ENCODE measurements at regions not wholly inside any gene's neighbourhood (a gene's known extent, or its start where the extent isn't known, plus 50 kb on each side); places are given as distances from the start of the nearest gene placed in this dataset.
"Not testable (repeated sequence)": the region's sequence is repeated elsewhere in the genome, so short reads cannot be mapped to it uniquely, and the experiment has no call there.

DNA sequence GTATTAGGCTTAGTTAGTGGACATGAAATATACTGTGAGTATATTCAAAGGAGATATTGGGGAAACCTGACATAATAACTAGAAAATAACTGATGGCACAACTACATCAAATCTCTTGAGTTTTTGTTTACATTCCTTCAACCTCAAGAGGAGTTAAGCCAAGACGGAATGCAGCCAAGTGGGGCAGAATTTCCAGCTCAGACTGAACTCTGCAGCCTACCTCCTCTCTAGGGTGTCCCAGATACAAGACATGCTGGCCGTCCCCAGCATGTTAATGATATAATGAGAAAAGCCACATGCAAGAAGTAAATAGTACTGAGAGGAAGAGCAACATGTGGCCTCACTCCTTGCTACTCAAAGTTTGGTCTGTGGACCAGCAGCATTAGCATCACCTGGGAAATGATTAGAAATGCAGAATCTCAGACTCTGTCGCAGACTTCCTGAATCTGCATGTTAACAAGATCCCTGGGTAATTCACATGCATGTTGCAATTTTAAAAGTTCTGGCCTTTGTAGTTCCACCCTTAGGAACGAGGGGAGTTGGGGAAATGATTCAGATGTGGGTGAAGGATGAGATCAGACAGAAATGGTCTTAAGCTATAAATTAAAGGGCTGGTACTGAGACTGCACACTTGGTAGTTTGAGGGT, 118.4 kb upstream of the CACUL1 start:
- no peak for DNase-seq

DNA sequence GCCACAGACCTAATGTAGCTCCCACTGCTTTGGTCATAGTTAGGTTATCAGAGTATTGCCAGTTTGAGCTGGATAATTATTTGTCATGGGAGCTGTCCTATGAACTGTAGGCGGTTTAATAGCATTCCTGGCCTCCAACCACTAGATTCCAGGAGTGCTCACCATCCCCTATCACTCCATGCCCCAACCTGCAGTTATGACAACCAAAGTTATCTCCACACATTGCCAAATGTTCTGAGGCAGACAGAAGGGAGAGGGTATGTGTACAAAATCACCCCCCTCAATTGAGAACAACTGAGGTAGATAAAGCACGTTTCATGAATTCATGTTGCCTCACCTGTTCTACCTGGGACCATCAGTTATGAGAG, 119.0 kb upstream of the CACUL1 start:
- no peak for DNase-seq

DNA sequence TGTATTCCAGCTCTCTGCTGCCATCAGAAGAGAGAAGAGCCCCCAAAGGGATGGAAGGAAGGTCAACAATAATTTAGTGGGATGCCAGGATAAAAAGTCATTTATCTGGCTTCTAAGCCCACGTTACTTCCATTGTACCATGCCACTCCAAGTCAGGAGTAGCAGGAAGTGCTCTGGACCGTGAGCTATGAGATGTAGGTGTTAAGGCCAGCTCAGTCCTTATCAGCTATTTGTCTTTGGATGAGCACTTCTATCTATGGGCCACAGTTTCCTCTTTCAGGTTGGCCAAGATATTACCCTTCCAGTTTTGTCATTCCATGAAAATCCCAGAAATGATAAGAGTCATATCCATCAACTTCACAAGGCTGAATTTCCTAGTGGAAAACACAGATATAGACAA, 119.4 kb upstream of the CACUL1 start:
- no peak for DNase-seq

DNA sequence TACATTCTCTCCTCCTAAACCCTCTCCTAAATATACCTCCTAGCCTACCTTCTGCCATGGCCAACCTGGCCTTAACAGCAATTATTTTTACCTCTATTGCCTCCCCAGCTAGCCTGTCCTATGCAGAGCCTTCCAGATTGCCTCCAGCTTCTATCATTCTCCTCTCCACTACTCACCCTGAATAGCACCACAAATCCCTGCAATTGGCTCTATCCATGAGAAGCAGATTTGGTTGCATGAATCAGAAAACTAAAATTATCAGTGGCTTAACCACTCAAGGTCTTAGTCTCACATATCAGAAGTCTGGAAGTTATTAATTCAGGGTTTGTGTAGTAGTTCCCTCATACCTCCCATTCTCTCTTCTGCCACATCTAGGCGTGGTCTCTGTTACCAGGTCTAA, 120.3 kb upstream of the CACUL1 start:
- no peak for DNase-seq

DNA sequence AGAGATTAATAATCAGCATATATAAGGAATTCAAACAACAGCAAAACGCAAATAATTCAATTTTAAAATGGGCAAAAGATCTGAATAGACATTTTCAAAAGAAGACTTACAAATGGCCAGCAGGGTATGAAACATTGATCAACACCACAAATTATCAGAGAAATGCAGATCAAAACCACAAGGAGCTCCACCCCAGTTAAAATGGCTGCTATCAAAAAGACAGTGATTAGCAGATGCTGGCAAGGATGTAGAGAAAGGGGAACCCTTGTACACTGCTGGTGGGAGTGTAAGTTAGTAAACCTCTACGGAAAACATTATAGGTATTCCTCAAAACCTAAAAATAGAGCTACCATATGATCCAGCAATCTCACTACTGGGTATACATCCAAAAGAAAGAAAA, 128.0 kb upstream of the CACUL1 start:
- DNase-seq, result no peak

DNA sequence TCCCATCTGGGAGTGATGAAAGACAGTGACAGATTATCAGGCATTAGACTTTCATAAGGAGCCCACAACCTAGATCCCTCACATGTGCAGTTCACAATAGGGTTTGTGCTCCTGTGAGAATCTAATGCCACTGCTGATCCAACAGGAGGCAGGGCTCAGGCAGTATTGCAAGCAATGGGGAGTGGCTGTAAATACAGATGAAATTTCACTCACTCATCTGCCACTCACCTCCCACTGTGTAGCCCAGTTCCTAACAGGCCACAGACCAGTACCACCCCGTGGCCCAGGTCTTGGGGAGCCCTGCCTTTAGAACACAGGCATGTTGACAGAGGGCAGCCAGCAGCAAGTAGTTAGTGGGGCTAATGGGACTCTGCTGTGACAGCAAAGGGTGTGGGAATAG, 137.3 kb upstream of the NANOS1 start:
- no peak for DNase-seq

DNA sequence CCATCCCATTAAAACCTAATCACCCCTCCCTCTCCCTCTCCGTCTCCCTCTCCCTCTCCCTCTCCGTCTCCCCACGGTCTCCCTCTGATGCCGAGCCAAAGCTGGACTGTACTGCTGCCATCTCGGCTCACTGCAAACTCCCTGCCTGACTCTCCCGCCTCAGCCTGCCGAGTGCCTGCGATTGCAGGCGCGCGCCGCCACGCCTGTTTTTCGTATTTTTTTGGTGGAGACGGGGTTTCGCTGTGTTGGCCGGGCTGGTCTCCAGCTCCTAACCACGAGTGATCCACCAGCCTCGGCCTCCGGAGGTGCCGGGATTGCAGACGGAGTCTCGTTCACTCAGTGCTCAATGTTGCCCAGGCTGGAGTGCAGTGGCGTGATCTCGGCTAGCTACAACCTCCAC, 134.6 kb upstream of the NANOS1 start:
- DNase-seq, result not testable (repeated sequence)

DNA sequence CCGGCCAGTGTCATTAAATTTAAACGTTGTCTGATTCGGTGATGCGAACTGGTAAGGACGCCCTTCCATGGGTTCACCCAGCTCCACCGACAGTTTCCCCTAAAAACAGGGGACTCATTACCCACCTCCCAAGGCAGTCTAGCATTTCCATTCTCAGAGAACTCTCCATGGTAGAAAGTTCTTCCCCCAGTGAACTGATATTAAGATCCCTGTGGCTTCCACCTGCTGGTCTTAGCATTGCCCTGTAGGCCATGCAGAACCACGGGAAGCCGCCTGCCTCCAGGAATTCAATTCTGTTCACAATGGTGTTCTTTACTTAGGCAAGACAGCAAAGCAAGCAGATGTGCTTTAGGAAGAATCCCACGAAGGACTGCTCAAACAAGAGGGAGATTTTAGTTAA, 128.9 kb upstream of the NANOS1 start:
- DNase-seq, result no peak

DNA sequence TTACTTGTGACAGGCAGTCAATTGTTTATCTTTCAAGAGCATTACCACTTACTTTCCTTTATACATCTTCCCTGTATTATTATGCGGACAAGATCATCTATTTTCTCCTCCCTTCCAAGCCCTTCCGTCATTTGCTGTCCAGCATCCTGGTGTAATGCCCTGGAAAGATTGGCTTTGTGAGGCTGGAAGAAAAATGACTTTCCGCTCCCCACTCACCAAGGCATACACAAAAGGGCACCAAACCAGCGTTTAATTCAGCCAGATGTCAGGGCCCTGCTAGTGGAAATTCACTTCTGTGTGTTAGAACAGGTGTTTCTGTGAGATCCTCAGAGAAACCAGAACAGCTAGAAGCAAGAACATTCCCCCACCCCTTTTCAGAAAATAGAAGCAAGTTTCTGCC, 128.1 kb upstream of the NANOS1 start:
- no peak for DNase-seq

DNA sequence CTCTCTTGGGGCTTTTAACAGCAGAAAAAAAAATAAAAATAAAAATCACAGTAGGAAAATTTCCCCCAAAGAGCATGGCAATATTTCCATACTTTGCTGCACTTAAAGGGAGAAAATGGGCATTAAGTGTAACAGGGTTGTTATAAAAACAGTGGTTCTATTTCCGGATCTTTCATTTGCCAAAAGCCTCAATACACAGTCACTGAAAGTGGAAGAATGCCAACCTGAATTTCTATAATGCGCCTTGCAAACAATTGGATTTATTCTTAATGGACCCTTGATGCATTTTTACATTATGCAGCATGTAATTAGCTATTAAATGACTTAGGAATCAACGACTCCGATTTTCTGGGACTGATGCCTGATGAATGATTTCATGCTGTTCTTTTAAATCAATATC, 127.6 kb upstream of the NANOS1 start:
- DNase-seq, result no peak

DNA sequence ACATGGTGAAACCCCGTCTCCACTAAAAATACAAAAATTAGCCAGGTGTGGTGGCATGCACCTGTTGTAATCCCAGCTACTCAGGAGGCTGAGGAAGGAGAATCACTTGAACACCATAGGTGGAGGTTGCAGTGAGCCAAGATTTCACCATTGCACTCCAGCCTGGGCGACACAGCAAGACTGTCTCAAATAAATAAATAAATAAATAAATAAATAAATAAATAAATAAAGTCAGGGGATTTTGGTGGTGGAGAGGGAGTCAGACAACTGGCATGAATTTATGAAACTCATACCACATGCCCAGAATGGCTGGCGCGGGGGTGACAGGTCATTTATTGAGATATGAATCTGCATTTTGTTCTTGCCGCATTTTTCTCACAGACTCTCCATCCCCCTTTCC, 126.9 kb upstream of the NANOS1 start:
- not testable (repeated sequence) for DNase-seq

DNA sequence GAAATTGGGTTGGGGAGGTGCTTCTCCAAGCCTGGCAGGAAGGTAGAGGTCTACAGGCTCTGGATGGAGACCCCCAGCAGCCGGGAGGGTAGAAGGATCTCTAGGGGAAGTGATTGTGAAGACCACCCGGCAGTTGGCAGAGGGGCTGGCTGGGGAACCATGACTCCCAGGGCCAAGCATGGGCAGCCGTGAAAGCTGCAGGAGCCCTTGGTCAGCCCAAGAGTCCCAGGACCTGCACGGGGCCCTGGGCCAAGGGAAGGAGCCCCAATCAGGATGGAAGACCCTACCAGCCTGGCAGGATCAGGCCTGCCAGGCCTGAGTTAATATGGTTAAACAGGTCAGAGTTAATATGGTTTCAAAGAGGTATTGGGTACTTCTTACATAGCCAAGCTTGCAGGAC, 126.3 kb upstream of the NANOS1 start:
- no peak for DNase-seq

DNA sequence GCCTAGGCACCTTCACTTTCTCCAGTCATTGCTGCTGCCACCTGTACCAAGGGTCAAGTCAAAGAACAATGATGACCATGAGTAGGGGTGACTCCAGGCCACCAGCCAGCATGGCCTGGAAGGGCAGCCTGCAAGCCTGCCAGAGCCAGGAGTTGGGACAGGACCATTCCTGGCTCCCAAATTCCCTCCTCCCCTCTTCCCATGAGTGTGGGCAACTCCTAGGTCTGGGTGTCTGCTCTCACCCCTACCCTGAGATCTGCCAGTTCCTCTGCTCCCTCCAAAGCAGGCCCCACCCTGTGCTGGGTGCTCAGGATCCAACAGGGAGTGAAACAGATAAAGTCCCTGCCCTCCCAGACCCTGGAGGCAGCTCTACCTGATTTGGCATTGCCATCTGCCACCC, 125.8 kb upstream of the NANOS1 start:
- no peak for DNase-seq

DNA sequence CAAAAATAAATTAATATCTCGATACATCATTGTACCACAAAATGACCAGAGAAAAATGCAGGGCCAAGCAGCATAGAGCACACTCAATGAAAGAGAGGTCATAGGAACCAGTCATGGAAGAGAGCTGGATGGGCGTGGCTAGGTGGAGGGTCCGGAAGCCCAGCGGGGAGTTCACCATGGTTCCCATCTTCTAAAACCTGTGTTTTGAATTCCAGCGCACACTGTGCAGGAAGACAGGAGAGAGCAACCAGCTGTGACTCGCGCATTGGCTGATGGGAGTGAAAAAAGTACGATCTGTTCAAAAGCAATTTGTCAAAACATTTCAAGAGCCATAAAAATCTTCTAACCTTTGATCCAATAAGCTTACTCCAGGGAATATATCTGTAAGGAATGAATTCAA, 125.2 kb upstream of the NANOS1 start:
- no peak for DNase-seq

DNA sequence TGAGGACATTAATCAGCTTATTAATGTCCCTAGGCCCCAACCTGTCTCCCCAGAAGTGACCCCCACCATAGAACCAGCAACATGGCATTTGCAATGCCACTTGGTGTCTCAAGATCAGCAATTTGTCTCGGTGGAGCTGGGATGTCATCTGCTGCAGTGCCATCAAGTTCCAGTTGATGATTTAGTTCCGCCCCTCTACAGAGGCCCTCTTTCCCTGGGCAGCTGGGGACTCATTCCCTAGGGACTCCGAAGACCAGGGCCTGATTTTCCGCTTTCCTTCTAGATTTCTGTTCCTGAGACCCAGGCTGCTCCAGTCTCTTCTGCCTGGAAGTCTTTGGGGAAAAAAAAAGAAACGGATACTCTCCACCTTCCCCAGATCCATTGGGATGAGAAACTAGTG, 122.5 kb upstream of the NANOS1 start:
- no peak for DNase-seq

DNA sequence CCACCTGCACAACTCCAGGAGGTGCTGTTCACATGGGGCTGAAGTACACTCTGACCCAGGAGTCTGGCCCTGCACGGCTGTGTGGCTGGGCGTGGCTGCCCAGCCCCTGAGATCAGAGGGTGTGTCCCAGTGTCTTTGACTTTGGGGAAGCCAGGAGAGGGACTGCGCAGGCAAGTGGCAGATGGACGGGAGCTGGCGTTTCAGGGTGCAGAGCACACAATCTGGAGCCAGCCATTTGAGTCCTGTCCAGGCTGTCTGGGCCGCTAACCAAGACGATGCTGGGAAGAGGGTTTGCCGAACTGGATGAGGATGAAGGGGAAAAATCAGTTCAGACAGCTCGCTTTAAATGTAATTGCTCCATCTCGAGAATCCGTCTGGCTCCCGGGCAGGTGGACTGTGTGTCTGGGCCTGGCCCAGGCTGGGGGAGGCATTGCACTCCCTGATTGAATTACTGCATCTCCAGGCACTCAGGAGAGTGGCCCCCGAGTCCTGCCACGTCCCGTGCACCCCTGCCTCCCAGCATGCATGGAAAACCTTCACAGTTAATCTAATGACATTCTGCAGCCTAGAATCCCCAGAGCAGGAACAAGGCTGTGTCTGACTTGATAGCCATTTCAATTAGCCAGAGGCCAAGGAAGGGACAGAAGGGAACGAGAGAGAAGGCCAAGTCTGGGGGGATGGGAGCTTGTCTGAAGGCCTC, 120.8 kb upstream of the NANOS1 start:
- no peak for DNase-seq

DNA sequence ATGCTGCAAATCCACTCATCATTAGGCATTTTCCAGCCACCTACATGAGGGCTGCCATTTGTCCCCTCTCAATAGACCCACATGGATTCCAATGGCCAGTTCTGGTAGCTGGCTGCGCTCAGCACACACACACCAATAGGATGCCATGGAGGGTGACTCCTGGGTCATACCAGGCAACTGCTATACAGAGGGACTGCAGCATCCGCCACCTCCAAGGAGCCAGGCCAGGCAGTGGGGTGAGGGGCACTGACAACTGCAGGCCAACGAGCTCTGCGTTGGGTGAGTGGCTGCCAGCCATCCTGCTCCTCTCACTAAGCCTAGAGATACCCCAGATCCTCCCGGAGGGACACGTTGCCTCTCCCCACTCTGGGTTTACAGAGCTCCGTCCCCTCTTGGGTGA, 118.8 kb upstream of the NANOS1 start:
- no peak for DNase-seq

DNA sequence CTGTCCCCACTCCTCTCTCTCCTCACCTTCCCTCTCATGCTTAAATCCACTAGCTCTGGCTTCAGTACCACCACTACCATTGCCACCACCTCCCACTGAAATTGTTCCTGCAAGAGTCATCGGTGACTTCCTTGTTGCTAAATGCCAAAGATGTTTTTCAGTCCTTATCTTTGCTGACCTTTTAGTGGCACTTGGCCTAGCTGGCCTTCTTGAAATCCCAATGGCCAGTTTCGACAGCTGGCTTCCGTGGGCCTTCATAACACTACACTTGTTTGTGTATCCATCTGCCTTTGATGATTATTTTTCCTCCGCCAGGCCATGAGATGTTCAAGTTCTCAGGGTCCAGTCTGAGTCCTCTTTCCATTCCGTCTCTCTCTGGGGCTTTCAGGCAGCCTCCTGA, 118.2 kb upstream of the NANOS1 start:
- DNase-seq, result no peak

DNA sequence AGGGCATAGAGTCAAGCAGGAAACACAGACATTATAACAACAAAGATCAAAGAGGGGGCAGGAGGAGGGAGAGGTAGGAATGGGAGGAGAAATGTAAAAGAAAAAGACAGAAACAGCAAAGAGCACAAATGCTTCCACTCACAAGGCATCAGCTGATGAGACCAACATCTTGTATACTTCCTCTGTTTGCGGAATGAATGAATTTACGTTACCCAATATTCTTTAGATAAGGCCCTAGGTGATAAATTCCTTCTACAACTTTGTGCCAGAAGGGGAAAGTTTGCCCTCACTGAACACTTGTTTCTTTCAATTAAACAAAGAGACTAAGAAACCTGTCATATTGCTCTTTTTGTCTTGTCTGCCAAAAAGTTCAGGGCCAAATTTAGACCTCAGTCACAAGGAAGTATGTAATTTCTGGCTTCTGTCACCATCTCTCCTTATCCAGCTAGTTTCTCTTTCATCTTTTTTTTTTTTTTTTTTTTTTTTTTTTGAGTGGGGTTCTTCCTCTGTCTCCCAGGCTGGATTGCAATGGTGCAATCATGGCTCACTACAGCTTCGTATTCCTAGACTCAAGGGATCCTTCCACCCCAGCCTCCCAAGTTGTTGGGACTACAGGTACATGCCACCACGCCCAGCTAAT, 116.4 kb upstream of the NANOS1 start:
- DNase-seq, result no peak

DNA sequence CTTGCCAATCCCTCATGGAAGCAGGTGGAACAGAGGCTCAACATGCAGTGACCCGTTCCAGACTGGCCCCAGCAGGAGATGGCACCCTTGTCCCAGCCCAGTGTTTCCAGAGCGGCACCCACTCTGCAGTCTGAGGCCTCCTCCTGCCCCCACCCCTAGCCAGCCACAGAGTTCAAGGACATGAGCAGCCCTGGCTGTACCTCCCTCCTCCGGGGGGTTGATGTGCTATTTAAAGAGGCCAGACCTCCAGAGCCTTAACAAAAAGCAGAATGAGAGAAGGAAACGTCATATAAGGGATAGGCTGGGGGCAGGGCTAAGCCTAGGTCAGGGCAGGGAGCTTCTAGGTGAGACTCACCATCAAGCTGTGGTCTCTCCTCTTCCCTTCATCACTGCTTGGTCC, 115.7 kb upstream of the NANOS1 start:
- DNase-seq, result no peak

DNA sequence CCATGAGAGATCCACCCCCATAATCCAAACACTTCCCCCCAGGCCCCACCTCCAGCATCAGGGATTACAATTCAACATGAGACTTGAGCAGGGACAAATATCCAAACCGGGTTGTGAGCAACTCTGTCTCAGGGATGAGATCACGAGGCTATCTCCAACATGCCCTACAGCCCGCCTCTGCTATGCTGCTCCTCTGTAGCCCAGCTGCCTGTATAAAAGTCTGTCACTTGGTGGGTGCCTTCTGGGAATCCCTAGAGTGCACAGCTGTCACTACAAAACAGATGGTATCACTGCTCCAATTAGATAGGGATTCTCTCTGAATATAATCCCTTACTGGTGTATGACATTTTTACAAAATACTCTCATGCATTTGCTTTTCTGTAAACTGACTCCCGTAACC, 114.9 kb upstream of the NANOS1 start:
- no peak for DNase-seq

DNA sequence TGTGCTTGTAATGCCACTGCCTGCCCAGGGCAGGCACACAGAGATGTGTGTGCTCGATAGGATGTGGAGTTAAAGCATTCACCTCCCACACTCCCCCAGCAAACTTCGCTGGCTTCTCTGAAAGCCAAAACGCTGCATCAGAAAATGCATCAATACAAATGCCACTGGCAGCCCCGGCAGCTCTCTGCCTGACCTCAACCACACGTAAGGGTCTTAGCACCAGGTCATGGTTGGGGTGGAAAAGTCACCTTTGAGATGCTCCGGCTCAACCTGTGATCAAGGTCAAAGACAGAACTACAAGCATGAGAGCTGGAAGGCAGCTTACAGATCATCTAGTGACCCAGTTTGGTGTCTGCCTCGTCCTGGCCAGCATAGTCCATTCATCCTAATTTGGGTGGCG, 114.4 kb upstream of the NANOS1 start:
- no peak for DNase-seq

DNA sequence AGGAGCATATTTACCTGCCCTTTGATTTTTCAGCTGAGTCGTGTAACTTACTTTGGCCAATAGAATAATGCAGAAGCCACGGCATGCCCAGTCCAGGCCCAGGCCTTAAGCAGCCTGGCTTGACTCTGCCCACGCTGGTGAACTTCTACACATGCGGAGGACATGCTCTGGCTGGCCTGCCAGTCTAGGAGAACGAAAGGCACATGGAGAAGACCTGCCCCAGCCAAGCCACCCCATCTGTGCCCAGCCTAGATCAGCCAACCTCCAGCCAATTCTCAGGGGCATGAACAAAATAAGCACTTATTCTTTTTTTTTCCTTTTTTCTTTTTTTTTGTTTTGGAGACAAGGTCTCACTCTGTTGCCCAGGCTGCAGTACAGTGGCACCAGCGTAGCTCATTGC, 112.7 kb upstream of the NANOS1 start:
- no peak for DNase-seq

DNA sequence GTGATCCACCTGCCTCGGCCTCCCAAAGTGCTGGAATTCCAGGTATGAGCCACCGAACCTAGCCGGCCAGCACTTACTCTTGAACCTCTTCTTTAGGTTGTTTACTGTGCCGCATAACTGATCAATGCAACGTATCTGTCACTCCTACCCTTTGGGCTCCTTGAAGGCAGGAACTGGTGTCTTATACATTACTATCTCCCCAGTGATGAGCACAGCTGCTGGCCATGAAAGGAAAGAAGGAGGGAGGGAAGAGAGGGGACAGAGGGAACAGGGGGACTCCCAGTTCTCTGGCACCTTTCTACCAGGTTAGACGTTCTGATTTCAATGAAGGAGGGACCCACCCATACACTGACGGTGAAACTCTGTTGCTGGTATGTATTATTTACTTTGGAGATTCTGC, 111.8 kb upstream of the NANOS1 start:
- DNase-seq, result no peak

DNA sequence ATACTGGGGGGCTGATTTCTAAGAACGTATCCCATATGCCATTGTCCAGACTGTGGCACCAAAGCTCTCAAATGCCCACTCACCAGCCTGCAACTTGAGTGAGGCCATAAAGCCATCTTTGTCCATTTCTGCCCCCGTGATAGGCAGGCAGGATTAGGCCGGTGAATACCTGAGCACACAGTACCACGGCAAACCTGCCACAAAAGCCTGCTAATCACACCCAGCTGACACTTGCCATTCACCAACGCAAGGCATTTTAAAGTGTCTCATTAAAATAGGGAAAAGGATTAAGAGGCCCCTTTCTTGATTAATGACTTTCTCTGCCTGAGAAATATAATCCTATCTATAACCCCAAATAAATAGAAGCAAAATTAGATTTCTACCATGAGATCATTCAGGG, 111.4 kb upstream of the NANOS1 start:
- DNase-seq, result no peak
